ENCODE measurements at regions not wholly inside any gene's neighbourhood (a gene's known extent, or its start where the extent isn't known, plus 50 kb on each side); places are given as distances from the start of the nearest gene placed in this dataset.

DNA sequence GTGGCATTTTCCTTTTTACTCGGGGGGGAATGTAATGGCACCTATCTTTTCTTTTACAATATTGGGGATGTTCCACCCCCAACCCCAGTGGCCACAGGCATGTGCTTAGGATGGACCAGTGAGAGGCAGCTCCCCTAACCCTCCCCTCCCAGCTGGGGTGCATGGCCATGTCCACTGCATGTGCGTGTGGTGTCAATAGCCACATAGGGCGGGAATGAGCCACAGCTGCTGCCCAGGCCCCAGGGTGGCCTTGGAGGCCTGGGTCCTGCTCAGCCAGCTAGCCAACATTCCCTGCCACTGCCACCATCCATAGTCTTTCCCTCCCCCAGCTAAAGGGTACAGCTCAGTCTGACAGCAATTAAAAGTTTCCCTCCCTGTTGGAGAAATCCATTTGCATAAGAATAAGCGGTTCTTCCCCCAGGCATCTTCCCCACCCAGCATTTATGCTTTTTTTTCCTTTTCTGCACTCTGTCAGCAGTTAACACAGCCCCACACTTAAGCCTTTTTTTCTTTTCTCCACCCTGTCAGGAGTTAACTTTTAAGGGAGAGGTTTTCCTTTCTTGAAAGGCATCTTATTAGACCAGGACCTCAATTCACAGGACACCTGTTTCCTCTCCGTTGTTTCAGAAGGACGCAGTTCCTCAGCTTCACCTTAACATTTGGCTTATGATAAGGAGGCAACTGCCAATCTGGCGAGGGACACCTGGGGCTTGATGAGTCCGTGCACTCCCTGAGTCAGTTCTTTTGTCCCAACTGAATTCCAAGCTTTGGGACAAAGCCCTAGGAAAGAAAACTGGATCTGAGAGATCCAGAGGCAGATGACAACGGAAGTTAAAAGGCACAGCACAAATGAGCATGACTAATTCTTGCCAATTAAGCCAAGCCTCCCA, 121.4 kb downstream of the TPBG start:
- TF ChIP-seq, protein P1, sequence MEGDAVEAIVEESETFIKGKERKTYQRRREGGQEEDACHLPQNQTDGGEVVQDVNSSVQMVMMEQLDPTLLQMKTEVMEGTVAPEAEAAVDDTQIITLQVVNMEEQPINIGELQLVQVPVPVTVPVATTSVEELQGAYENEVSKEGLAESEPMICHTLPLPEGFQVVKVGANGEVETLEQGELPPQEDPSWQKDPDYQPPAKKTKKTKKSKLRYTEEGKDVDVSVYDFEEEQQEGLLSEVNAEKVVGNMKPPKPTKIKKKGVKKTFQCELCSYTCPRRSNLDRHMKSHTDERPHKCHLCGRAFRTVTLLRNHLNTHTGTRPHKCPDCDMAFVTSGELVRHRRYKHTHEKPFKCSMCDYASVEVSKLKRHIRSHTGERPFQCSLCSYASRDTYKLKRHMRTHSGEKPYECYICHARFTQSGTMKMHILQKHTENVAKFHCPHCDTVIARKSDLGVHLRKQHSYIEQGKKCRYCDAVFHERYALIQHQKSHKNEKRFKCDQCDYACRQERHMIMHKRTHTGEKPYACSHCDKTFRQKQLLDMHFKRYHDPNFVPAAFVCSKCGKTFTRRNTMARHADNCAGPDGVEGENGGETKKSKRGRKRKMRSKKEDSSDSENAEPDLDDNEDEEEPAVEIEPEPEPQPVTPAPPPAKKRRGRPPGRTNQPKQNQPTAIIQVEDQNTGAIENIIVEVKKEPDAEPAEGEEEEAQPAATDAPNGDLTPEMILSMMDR (IDR thresholded peaks at IDR 0.05): no peak
- TF ChIP-seq EP300 (IDR thresholded peaks at IDR 0.05): no peak

All from suprapubic skin (tissue), 3 donors.